ENCODE measurements at regions not wholly inside any gene's neighbourhood (a gene's known extent, or its start where the extent isn't known, plus 50 kb on each side); places are given as distances from the start of the nearest gene placed in this dataset.

- Histone ChIP-seq H3K9me3 (ENCODE audit: control insufficient read depth, insufficient read depth, low read depth, low read length) (no peaks in the 10 kb centered on the region), H3K36me3 (ENCODE audit: control insufficient read depth in 2 of 2, insufficient read depth in 1 of 2, low read length in 2 of 2) (no peaks in the 10 kb centered on the region), H3K27ac (ENCODE audit: extremely low read depth, low read depth, low read length) (no peak overlapping the region), H3K4me3 (ENCODE audit: low read depth, low read length) (no peak overlapping the region), H3K4me1 (ENCODE audit: control insufficient read depth, insufficient read depth, low read length) (no peaks in the 10 kb centered on the region)
- TF ChIP-seq HOXC10 (CRISPR knock-in tag; IDR thresholded peaks at IDR 0.05), result no peak
- TF ChIP-seq ZNF423 (tag by site-specific recombination; IDR thresholded peaks at IDR 0.05), result no peak
- no peak for TF ChIP-seq ZSCAN23 (tag by site-specific recombination; IDR thresholded peaks at IDR 0.05)
- no peak for TF ChIP-seq ZNF169 (tag by site-specific recombination; IDR thresholded peaks at IDR 0.05)
- TF ChIP-seq ZNF549 (tag by site-specific recombination; IDR thresholded peaks at IDR 0.05), result no peak
- TF ChIP-seq ZNF266 (tag by site-specific recombination; IDR thresholded peaks at IDR 0.05; ENCODE audit: low read depth), result no peak
- TF ChIP-seq ZSCAN30 (tag by site-specific recombination; IDR thresholded peaks at IDR 0.05), result no peak
- no peak for TF ChIP-seq YY2 (tag by site-specific recombination; IDR thresholded peaks at IDR 0.05)
- TF ChIP-seq KLF9 (tag by site-specific recombination; IDR thresholded peaks at IDR 0.05; ENCODE audit: low read depth), result no peak
- TF ChIP-seq ZNF501 (tag by site-specific recombination; IDR thresholded peaks at IDR 0.05), result no peak
- TF ChIP-seq ZNF530 (tag by site-specific recombination; IDR thresholded peaks at IDR 0.05; ENCODE audit: low read depth), result no peak
- TF ChIP-seq, protein P1, sequence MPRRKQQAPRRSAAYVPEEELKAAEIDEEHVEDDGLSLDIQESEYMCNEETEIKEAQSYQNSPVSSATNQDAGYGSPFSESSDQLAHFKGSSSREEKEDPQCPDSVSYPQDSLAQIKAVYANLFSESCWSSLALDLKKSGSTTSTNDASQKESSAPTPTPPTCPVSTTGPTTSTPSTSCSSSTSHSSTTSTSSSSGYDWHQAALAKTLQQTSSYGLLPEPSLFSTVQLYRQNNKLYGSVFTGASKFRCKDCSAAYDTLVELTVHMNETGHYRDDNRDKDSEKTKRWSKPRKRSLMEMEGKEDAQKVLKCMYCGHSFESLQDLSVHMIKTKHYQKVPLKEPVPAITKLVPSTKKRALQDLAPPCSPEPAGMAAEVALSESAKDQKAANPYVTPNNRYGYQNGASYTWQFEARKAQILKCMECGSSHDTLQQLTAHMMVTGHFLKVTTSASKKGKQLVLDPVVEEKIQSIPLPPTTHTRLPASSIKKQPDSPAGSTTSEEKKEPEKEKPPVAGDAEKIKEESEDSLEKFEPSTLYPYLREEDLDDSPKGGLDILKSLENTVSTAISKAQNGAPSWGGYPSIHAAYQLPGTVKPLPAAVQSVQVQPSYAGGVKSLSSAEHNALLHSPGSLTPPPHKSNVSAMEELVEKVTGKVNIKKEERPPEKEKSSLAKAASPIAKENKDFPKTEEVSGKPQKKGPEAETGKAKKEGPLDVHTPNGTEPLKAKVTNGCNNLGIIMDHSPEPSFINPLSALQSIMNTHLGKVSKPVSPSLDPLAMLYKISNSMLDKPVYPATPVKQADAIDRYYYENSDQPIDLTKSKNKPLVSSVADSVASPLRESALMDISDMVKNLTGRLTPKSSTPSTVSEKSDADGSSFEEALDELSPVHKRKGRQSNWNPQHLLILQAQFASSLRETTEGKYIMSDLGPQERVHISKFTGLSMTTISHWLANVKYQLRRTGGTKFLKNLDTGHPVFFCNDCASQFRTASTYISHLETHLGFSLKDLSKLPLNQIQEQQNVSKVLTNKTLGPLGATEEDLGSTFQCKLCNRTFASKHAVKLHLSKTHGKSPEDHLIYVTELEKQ (tag by site-specific recombination; IDR thresholded peaks at IDR 0.05; ENCODE audit: borderline replicate concordance), result no peak
- no peak for TF ChIP-seq ZNF621 (tag by site-specific recombination; IDR thresholded peaks at IDR 0.05)
- CTCF ChIA-PET, result no interaction called here
- POLR2A ChIA-PET, result no interaction called here
These were observed 352.1 kb downstream of the GADD45G start for GRCh38 chr9:89956907-89957306.

GRCh38 chr9:89958086-89958485, 353.3 kb downstream of the GADD45G start:
- Histone ChIP-seq H3K36me3 (ENCODE audit: control insufficient read depth in 2 of 2, insufficient read depth in 1 of 2, low read length in 2 of 2) (no peaks in the 10 kb centered on the region), H3K9me3 (ENCODE audit: control insufficient read depth, insufficient read depth, low read depth, low read length) (no peaks in the 10 kb centered on the region), H3K4me1 (ENCODE audit: control insufficient read depth, insufficient read depth, low read length) (no peaks in the 10 kb centered on the region), H3K27ac (ENCODE audit: extremely low read depth, low read depth, low read length) (no peak overlapping the region), H3K4me3 (ENCODE audit: low read depth, low read length) (no peak overlapping the region)
- TF ChIP-seq ZNF488 (tag by site-specific recombination; IDR thresholded peaks at IDR 0.05) (no peak), ZNF513 (tag by site-specific recombination; IDR thresholded peaks at IDR 0.05) (no peak), ZNF280C (tag by site-specific recombination; IDR thresholded peaks at IDR 0.05) (no peak), KLF16 (tag by site-specific recombination; IDR thresholded peaks at IDR 0.05) (no peak), ZNF239 (tag by site-specific recombination; IDR thresholded peaks at IDR 0.05) (no peak)
- POLR2A ChIA-PET, result no interaction called here
- CTCF ChIA-PET, result interaction anchor here (0.6 kb wide), 1 partner anchor 16 kb away, joined by 3 read pairs; no protein-coding TSS in a partner anchor
